AG04450 (cell line): ENCODE measurements at regions not wholly inside any gene's neighbourhood (a gene's known extent, or its start where the extent isn't known, plus 50 kb on each side); places are given as distances from the start of the nearest gene placed in this dataset.

Experiments
- CTCF ChIA-PET: fragments of 300-600, 350-600 bp; formaldehyde crosslinking; extraction: SDS; loops from one replicate; lab custom pipeline; 2022; ENCODE audit warnings: antibody characterized with exemption, inconsistent platforms; lab: Charles Lee
- POLR2A ChIA-PET: fragments of 350-600 bp; formaldehyde crosslinking; extraction: SDS; loops from one replicate; lab custom pipeline; 2021; ENCODE audit warnings: antibody characterized with exemption, inconsistent platforms; lab: Yijun Ruan, JAX
- DNase-seq: peaks from one replicate; pipeline ENCODE4 v3.0.0-alpha.2; 2011; ENCODE audit warnings: low read depth, low spot score
- H3K27ac ChIP-seq: one replicate; pipeline ENCODE4 v1.5.1; 2012; ENCODE audit warnings: low read depth, low read length, control low read depth
- H3K27me3 ChIP-seq: one replicate; pipeline ENCODE4 v1.6.0; 2012; ENCODE audit warnings: low read length; ENCODE audit not compliant: control insufficient read depth, insufficient read depth
- H3K4me3 ChIP-seq: 2 replicates; pipeline ENCODE4 v1.5.1; 2011; ENCODE audit warnings: mild to moderate bottlenecking, low read depth, low read length, control low read depth
- H3K9me3 ChIP-seq: 2 replicates; pipeline ENCODE4 v1.5.1; 2012; ENCODE audit warnings: low read length; ENCODE audit not compliant: control insufficient read depth, insufficient read depth
- TF ChIP-seq, protein P1 (sequence below): IDR thresholded peaks from 2 replicates; pipeline ENCODE4 v1.5.1; 2011; ENCODE audit warnings: low read depth, low read length, control low read depth, inconsistent platforms

DNA sequence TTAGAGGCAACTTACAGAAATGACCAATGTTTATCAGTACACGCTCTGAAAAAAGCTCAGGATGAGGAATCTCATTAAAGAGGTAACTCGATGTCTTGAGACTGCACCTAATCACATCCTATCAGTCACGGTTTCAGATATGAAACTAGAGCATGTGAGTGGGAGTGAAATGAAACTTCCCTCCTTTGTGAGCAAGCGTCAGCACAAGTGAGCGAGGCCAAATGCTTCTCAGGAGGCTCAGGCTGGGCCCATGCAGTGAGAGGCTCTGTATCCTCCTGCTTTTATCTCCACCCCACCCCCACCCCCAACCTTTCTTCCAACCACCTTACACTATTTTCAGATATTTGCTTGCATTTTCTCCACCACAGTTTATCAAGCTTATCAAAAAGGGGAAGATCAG lies 140.8 kb upstream of the RIMS1 start:
- TF ChIP-seq, protein P1, sequence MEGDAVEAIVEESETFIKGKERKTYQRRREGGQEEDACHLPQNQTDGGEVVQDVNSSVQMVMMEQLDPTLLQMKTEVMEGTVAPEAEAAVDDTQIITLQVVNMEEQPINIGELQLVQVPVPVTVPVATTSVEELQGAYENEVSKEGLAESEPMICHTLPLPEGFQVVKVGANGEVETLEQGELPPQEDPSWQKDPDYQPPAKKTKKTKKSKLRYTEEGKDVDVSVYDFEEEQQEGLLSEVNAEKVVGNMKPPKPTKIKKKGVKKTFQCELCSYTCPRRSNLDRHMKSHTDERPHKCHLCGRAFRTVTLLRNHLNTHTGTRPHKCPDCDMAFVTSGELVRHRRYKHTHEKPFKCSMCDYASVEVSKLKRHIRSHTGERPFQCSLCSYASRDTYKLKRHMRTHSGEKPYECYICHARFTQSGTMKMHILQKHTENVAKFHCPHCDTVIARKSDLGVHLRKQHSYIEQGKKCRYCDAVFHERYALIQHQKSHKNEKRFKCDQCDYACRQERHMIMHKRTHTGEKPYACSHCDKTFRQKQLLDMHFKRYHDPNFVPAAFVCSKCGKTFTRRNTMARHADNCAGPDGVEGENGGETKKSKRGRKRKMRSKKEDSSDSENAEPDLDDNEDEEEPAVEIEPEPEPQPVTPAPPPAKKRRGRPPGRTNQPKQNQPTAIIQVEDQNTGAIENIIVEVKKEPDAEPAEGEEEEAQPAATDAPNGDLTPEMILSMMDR = no peak
- POLR2A ChIA-PET = no interaction called here
- no peak overlapping the region for H3K4me3 ChIP-seq
- no peak for DNase-seq
- H3K27ac ChIP-seq = no peak overlapping the region
- CTCF ChIA-PET = no interaction called here
- no peaks in the 10 kb centered on the region for H3K9me3 ChIP-seq
- no peaks in the 10 kb centered on the region for H3K27me3 ChIP-seq

DNA sequence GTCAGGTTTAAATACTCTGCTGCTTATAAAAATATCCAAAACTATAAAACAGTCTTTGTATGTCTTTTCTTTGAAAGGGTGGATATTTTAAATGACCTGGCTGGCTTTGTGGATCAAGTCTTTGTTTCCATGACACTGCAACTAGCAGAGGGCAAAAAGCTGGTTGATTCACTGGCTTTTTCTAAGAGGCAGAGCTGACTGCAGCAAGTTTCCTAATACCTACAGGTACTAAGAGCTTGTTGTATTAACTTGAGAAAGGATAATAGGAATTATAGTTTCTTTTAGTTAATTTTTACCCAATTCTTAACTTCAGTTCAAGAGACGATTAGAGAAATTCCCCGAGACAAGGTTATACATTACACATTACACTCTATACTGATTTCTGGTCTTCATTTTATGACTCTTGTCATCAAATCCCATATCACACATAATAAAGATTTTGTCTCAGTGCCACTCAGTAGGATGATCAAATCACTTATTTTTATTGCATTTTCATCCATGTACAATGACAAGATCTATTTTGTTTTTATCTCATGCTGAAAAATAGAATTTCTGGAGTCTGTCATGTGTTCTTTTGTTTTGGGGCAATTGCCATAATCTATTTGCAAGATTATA lies 120.1 kb upstream of the RIMS1 start:
- TF ChIP-seq, protein P1 = no peak
- Histone ChIP-seq H3K4me3 (no peak overlapping the region), H3K27me3 (no peaks in the 10 kb centered on the region), H3K27ac (no peak overlapping the region), H3K9me3 (no peaks in the 10 kb centered on the region)
- ChIA-PET CTCF (no interaction called here), POLR2A (no interaction called here)
- no peak for DNase-seq

DNA sequence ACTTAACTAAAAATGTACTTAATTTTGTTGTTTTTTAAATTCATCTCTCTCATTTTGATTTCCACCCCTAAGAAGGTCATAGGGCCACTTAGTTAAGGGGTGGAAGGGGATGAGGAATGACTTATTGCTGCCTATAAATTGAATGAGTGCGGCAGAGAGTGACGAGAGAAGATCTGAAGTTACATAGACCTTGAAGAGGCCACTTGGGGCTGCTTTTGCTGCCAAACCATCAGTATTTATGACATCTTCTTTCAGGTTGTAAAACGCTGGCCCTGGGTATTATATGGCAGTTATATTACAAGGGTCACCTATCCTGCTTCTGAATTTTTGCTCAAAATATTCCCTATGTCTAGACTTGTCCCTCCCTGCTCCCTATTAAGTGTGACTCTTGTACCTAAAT lies 119.6 kb upstream of the RIMS1 start:
- ChIA-PET POLR2A (no interaction called here), CTCF (no interaction called here)
- no peaks in the 10 kb centered on the region for H3K9me3 ChIP-seq
- H3K27ac ChIP-seq = no peak overlapping the region
- no peaks in the 10 kb centered on the region for H3K27me3 ChIP-seq
- no peak overlapping the region for H3K4me3 ChIP-seq
- TF ChIP-seq, protein P1 = no peak
- no peak for DNase-seq

DNA sequence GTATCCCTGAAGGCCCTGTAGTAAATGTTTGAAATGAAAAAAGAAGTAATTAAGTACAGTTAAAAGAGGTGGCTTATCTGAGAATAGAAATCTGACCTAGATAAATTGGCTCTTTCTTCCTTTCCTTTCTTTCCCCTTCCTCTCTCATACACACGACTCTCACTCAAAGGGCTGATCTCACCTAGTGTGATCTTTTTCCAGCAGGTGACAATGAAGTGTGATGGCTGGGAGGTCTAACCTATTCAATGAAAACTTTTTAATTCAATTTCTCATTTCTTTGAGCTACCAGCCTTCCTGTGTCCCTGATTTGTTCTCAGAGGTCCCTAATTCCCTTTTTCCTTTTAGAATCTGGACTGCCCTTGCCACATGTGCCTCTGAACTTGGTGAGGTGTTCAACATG lies 118.0 kb upstream of the RIMS1 start:
- no peak for DNase-seq
- Histone ChIP-seq H3K4me3 (no peak overlapping the region), H3K27ac (no peak overlapping the region), H3K9me3 (no peaks in the 10 kb centered on the region), H3K27me3 (no peaks in the 10 kb centered on the region)
- POLR2A ChIA-PET = no interaction called here
- CTCF ChIA-PET = interaction anchor here (0.5 kb wide), 1 partner anchor 36 kb away, joined by 3 read pairs; no protein-coding TSS in a partner anchor
- TF ChIP-seq, protein P1 = no peak

DNA sequence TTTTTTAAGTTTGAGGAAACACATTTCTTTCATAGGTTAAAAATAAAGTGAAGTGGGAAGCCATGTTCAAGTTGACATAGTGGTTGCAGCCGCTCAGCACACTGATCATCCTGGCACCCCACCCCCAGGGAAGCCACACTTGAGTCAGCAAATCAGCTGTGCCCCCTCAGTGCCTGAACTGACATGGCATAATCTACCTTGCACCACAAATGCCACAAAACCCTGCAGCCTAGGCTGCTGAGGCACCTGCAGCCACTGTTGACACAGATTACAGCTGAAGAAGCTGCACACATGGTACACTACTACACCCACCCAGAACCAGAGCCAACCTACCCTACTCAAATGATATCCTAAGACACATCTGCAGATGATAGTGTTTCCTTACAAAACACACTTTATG lies 77.5 kb upstream of the RIMS1 start:
- Histone ChIP-seq H3K9me3 (no peaks in the 10 kb centered on the region), H3K27me3 (no peaks in the 10 kb centered on the region), H3K4me3 (no peak overlapping the region), H3K27ac (no peak overlapping the region)
- TF ChIP-seq, protein P1 = no peak
- CTCF ChIA-PET = no interaction called here
- no peak for DNase-seq
- POLR2A ChIA-PET = no interaction called here
